ENCODE measurements at regions not wholly inside any gene's neighbourhood (a gene's known extent, or its start where the extent isn't known, plus 50 kb on each side); places are given as distances from the start of the nearest gene placed in this dataset.

DNA sequence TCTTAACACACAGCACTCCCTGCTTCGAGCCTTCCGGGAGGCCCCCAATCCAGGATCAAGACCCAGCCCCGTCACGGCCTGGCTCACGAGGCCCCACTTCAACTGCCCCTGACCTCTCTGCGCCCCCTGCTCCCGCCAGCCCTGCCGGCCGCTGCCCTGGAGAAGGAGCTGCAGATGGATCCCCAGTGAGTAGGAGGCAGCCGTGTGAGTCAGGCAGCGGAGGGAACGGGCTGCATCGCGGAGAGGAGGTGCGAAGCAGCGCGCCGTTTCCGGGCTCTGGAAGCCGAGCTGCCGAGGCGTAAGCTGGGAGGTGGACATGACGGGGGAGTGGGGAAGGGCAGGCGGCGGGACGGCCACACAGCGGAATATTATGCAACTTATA lies 133.4 kb downstream of the TPRA1 start:
- TF ChIP-seq, protein P1, sequence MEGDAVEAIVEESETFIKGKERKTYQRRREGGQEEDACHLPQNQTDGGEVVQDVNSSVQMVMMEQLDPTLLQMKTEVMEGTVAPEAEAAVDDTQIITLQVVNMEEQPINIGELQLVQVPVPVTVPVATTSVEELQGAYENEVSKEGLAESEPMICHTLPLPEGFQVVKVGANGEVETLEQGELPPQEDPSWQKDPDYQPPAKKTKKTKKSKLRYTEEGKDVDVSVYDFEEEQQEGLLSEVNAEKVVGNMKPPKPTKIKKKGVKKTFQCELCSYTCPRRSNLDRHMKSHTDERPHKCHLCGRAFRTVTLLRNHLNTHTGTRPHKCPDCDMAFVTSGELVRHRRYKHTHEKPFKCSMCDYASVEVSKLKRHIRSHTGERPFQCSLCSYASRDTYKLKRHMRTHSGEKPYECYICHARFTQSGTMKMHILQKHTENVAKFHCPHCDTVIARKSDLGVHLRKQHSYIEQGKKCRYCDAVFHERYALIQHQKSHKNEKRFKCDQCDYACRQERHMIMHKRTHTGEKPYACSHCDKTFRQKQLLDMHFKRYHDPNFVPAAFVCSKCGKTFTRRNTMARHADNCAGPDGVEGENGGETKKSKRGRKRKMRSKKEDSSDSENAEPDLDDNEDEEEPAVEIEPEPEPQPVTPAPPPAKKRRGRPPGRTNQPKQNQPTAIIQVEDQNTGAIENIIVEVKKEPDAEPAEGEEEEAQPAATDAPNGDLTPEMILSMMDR (IDR thresholded peaks at IDR 0.05; ENCODE audit: low read length), result no peak
- no peak for TF ChIP-seq EZH2 (IDR thresholded peaks at IDR 0.05; ENCODE audit: borderline replicate concordance, low read length)

Data from OCI-LY1 (cell line).